ENCODE measurements at regions not wholly inside any gene's neighbourhood (a gene's known extent, or its start where the extent isn't known, plus 50 kb on each side); places are given as distances from the start of the nearest gene placed in this dataset.

DNA sequence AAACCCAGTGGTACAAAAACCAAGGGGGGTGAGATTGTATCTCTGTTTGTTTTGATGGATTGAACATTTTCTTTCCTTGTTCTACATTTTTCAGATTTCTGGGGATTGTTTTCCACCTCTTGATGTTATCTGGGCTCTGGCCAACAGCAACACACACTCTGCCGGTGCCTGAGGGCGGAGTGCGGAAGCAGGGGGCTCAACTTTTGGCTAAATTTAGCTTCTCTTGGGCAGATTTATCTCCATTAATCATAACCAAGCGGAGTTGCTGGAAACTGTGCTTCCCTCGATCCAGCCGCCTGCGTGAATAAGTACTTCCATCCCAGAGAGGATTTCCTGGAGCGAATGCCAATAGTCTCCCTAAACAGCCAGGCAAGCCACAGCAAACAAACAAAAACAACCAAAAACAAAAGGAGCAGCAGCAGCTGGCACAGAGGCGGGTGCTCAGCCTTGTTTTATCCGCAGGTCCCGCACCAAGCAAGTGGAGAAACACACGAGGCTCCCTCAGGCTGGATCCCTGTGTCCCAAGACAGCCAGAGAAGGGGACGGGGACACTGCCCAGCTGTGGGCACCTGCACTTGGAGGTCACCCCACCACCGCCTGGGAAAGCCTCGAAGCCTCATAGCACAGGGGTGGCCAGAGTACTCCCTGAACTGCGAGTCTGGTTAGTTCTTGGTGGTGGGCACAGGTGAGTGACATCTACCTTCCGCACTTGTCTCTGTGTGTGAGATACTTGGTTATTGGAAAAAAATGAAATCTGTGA, 143.4 kb downstream of the NDUFA10 start:
- ChIA-PET POLR2A (no interaction called here), CTCF (interaction anchor here (0.7 to 1.2 kb wide), 3 partner anchors 13 to 111 kb away, joined by 3 to 4 read pairs (median 3); no protein-coding TSS in a partner anchor)
- TF ChIP-seq, protein P1, sequence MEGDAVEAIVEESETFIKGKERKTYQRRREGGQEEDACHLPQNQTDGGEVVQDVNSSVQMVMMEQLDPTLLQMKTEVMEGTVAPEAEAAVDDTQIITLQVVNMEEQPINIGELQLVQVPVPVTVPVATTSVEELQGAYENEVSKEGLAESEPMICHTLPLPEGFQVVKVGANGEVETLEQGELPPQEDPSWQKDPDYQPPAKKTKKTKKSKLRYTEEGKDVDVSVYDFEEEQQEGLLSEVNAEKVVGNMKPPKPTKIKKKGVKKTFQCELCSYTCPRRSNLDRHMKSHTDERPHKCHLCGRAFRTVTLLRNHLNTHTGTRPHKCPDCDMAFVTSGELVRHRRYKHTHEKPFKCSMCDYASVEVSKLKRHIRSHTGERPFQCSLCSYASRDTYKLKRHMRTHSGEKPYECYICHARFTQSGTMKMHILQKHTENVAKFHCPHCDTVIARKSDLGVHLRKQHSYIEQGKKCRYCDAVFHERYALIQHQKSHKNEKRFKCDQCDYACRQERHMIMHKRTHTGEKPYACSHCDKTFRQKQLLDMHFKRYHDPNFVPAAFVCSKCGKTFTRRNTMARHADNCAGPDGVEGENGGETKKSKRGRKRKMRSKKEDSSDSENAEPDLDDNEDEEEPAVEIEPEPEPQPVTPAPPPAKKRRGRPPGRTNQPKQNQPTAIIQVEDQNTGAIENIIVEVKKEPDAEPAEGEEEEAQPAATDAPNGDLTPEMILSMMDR (IDR thresholded peaks at IDR 0.05; ENCODE audit: control extremely low read depth, extremely low read depth, low read depth, missing control alignments) = no peak
- no peak for DNase-seq (ENCODE audit: extremely low spot score)

DNA sequence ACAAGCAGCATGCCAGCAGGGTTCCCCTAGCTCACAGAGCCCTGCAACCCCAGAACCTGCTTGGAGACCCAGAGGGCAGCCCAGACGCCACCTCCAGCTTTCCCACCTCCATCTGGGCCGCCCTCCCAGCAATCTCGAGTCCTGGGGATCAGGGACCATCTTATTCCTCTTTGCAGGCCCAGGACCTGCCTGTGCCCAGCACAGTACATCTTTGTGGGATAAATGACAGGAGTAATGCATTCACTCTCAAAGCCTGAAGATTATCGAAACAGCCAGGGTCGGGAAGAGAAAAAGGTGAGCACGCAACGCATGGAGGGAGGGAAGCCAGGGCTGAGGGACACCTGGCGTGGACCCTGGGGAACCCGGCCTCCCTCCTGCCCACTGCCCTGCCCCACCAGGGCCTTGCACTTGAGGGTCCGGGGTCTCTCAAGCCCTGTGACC, 144.1 kb downstream of the NDUFA10 start:
- no peak for DNase-seq (ENCODE audit: extremely low spot score)
- TF ChIP-seq, protein P1 (IDR thresholded peaks at IDR 0.05; ENCODE audit: control extremely low read depth, extremely low read depth, low read depth, missing control alignments) = no peak
- ChIA-PET CTCF (no interaction called here), POLR2A (no interaction called here)

DNA sequence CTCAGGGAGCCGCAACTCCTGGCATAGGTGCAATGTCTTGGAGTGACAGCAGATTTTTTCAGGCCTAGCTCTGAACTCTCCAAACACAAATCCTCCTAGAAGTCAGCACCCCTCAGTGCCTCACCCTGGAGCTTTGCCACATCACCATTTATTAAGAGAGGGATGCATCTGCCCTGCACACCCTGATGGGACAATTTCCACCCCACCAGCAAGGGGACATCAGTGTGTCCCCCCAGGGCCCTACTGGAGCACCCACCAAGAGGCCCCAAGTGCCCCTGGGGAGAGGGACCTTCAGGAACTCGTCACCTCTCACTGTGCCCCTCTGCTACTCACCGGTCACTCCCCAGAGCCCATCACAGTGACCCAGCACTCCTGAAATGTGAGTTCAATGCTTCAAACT, 144.7 kb downstream of the NDUFA10 start:
- ChIA-PET POLR2A (no interaction called here), CTCF (no interaction called here)
- no peak for DNase-seq (ENCODE audit: extremely low spot score)
- TF ChIP-seq, protein P1 (IDR thresholded peaks at IDR 0.05; ENCODE audit: control extremely low read depth, extremely low read depth, low read depth, missing control alignments) = no peak

DNA sequence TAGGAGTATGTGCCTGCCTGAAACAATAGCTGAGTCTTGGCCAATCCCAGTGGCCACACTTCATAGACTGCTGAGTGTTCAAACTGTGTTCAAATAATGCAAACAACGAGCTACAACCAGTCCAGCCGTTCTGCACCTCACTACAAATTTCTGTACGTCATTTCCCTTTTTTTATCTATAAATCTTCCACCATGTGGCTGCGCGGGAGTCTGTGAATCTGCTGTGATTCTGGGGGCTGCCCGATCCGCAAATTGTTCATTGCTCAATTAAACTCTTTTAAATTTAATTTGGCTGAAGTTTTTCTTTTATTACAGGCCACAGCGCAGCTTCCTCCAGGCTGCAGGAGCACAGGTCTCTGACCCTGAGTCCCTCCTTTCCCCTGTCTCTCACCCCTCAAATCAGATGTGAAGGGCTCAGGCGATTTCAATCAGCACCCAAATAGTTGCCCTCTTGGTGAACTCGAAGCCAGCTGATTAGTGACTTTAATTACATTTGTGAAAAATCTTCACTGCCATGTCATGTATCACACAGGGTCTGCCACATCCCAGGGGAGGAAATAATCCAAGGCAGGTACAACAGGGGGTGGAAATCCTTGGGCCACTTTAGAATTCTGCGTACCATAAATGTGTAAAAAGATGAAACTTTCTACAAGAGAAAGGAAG, 145.6 kb downstream of the NDUFA10 start:
- ChIA-PET CTCF (interaction anchor here (0.9 kb wide), 1 partner anchor 845 kb away, joined by 3 read pairs; no protein-coding TSS in a partner anchor), POLR2A (no interaction called here)
- no peak for DNase-seq (ENCODE audit: extremely low spot score)
- TF ChIP-seq, protein P1 (IDR thresholded peaks at IDR 0.05; ENCODE audit: control extremely low read depth, extremely low read depth, low read depth, missing control alignments) = no peak

DNA sequence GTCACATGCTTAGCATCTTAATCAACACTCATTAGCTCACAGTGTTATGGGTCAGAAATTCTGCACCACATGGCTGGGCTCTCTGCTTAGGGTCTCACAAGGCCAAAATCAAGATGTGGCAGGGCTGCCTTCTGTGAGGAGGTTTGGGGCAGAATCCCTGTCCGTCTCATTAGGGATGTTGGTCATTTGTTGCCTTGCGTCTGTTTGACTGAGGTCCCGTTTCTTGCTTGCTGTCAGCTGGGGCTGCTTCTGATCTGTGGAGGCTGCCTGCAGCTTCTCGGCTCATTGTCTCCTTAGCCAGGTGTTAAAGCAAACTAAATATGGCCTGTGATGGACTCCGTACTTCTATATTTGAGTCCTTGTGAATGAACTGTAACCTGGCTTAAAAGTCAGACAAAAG, 146.5 kb downstream of the NDUFA10 start:
- CTCF ChIA-PET = no interaction called here
- TF ChIP-seq, protein P1 (IDR thresholded peaks at IDR 0.05; ENCODE audit: control extremely low read depth, extremely low read depth, low read depth, missing control alignments) = no peak
- no peak for DNase-seq (ENCODE audit: extremely low spot score)
- POLR2A ChIA-PET = no interaction called here

DNA sequence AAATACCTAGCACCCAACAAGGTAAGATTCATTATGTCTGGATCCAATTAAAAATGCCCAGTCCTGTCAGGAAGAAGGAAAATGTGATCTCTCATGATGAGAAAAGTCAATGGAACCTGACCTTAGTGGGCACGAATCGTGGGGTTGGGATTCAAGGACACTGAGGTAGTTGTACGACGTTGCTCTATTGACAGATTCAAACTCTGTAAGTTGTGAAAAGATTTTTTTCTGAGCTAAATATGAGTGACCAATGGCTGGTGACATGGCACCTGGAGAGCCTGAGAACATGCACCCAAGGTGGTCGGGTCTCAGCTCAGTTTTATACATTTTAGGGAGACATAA, 148.2 kb downstream of the NDUFA10 start:
- CTCF ChIA-PET = interaction anchor here (1.0 kb wide), 1 partner anchor 8 kb away, joined by 5 read pairs; no protein-coding TSS in a partner anchor
- DNase-seq (ENCODE audit: extremely low spot score) = no peak
- POLR2A ChIA-PET = no interaction called here
- TF ChIP-seq, protein P1 (IDR thresholded peaks at IDR 0.05; ENCODE audit: control extremely low read depth, extremely low read depth, low read depth, missing control alignments) = no peak

Measured in GM10248 (cell line).